ENCODE measurements at regions not wholly inside any gene's neighbourhood (a gene's known extent, or its start where the extent isn't known, plus 50 kb on each side); places are given as distances from the start of the nearest gene placed in this dataset.
A peak's percentile ranks its signal among the peaks of the same experiment; 100 is the strongest.

DNA sequence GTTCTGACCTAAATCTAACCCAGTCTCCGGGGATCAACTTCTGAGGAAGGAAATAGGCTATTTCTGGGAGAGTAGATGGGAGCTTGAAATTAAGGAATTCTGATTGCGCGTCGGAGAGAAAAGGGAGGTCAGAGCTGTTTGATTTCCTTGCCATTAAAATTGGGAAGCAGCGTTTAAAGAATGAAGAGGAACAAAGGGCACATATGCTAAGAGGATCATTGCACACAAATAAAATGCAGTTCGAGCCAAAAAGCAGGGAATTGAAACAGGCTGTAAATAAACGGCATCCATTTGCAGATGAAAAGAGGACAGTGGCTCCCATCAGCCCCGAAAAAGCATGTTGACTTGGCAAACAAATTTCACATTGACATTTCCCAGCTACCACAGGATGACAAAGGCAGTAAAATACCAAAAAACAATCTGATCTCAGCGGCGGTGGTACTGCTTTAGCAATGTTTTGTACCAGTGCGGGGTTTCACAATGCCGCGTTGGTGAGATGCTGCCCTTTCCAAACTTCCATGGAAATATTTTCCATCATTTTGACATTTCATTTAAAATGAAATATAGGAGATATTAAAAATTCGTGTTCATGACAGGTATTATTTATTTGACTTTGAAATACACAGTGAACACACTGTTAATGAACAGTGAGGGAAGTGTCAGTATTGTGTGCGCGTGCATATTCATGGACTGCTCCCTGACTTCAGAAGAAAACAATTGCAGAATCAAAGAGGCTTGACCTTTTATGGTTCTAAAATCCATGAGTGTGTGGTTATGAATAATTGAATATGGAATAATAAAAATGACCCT, 108.8 kb downstream of the SQOR start:
- no peak for DNase-seq

DNA sequence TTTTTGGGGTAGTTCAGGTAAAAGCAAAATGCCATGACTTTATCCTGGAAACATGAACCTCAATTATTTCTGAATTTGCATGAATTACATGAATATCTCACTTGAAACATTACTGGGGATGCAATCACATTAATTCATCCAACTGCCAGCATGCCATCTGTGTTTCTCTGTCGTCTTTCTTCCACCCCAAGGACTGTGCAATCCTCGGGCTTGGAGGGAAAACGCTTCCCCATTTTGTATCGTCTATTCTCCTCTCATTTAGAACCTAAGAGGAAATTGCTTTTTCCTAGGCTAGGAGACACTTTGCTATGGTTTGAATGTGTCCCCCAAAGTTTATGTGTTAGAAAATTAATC, 109.4 kb downstream of the SQOR start:
- DNase-seq = no peak

DNA sequence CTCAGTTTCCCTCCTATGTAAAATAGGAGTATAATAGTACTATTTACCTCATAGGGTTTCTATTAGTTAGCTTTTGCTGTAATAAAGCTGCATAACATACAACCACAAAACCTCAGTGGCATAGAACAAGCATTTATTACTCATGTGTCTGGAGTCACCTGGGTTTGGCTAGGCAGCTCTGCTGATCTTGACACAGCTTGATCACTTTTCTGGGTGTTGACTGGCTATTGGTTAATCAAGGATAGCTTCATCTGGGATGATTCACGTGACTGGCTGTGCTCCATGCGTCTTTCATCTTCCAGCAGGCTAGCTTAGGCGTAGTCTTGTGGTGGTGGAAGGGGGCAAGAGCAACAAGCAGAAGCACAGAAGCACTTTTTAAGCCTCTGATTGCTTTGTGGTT, 112.6 kb downstream of the SQOR start:
- DNase-seq = no peak

DNA sequence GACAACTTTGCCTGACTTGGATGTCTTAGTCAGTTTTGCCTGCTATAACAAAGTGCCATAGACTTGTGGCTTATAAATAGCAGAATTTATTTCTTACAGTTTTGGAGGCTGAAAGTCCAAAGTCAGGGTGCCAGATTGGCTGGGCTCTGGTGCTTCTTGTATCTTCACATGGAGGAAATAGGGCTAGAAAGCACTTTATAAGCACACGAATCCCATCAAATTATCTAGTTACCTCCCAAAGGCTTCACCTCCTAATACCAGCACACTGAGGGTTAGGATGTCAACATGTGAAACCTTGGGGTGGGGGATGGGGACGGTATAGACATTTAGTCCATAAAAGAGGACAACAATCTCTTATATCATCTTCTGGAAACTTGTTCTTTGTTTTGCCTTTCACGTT, 116.8 kb downstream of the SQOR start:
- DNase-seq = no peak

DNA sequence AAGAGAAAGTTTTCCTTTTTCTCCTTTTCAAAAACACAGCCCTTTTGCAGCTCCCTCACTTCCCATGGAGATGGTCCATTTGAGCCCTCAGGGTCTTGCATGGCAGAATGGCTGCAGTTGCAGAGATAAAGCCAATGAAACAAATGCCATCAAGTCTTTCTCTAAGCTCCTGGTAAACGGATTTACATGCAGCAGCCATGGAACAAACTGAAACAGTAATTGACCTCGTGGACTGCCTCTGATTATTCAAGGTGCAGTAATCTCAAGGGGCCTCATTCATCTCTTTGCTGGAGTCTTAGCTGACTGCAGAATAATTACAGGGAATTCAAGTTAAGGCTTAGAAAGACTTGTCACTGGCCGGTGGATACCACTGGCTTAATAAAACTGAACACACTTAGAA, 125.1 kb downstream of the SQOR start:
- no peak for DNase-seq

DNA sequence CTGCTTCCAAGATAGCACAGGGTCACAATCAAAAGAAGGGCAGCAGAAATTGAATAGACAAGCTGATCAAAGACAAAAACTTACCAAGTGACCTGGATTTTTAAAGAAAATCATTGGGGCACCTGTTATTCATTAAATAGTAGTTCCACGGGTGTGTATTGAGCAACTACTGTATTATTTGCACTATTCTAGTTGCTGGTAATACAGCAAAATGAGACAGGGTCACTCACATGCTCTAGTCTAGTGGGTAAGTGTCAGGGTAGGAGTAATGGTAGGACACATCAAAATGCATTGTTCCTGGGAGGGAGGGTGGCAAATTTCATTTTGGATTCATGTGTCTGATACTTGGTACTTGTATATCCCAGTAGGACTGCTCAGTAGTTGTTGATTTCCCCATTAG, 127.9 kb downstream of the SQOR start:
- no peak for DNase-seq

DNA sequence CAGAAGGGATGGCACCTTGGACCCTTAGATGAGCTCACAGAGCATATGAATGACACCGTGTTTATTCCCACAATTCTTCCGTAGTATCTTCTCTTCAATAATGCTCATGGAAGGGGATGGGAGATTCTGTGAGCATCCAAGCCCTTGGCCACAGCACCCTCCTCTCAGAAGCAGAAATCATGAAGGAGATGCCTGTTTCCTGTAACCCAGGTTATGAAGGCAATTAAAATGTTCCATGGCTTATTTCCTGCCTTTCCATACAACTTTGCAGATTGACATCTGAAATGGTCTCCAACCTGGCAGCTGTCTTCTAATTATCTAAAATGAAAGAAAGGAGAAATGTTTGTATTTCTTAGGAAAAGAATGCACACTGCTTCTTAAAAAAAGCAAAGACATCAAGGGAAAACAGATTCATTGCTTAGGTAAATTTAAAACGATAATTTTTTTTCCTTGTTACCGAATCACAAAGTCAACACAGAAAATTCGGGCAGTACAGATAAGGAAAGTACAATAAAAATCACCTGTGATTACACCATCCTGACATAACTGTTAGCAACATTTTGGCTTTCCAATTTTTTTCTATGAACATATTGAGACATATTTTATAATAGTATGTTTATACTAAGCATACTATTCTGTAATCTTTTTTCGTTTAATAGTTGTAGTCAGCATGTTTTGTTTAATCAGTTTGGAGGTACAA, 128.5 kb downstream of the SQOR start:
- no peak for DNase-seq

DNA sequence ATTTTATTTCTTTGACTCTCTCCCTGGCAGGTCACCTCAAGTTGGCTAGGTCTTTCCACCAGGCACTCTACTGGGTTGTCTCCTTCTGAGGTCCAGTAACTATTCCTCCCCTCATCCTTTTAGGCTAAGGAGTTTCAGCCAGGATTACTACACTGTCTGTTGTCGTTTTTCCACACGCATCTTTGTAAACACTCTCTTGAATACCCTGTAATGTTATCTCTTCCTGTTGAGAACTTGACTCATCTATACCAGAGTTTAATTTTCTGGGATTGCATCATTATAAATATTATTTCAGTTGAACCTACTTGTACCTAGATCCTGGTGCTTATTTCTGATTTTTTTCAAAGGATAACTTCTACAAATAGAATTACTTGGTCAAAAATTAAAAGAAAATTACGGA, 138.3 kb downstream of the SQOR start:
- no peak for DNase-seq

DNA sequence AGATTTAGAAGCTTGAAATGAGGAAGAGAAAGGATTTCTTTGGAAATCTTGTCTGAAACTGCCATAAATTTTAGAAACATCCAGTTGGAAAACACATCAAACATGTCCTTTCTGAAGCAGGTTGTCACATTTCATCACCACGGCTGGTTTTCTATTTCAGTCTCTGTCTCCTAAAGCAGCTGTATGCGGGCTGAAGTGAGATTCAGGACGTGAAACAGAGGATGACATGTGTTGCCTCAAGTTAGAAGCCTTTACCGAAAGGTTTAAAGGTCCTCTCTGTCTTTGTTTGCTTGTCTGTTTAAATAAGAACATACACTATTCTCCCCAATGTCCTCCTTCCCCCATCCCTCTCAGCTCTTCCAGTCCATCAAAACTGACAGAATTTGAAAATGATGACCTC, 141.9 kb downstream of the SQOR start:
- no peak for DNase-seq

DNA sequence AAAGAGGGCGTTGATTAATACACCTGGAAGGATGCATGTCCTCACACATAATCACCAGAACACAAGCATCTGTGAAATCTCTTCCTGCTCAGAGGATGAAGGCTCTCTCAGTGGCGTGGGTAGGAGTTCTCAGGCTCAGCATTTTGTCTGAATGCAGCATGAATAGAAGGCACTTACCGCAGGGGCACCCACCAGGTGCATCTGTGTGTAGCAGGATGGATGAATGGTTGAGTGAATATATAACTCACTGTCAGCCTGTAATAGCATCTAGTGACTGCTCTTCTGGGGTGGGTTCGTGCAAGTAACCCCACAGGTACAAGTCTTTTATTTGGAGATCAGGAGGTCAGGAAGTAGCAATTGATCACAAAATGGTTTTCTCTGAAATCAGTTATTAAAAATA, 143.0 kb downstream of the SQOR start:
- no peak for DNase-seq

DNA sequence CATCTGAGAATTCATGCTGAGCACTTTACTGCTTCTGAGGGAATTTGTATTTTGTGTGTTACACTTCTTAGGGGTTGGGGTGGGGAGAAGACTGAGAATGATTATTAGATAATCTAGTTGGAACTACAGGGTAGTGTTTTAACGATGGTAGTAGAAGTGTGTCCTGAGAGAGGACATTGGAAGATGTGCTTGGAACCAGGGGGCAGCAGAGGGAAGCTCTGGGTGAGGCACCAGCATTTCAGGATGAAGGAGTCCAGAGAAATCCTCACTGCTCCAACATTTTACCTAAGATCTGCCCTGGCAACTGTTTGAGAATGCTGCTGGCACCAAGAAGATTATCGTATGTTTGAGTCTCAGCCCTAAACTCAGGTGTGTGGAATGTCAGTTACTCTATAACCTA, 145.5 kb downstream of the SQOR start:
- no peak for DNase-seq

DNA sequence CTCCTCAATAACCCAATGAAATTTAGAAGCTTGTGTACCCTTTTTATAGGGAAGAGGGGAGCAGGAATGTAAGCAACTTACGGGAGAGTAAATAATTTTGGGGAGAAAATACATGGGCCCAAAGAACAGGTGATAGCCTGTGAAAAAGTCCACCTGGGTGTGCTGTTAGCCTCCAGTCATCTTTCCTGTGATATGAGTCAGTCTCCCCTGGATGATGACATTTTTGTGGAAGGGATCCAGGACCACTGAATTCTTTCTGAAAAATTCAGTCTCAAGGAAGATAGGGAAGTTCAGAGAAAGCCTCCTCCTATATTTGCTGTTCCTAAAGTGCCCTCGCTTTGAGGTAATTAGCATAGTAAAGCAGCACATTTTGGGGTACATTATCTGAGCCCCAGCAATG, 149.8 kb downstream of the SQOR start:
- no peak for DNase-seq

DNA sequence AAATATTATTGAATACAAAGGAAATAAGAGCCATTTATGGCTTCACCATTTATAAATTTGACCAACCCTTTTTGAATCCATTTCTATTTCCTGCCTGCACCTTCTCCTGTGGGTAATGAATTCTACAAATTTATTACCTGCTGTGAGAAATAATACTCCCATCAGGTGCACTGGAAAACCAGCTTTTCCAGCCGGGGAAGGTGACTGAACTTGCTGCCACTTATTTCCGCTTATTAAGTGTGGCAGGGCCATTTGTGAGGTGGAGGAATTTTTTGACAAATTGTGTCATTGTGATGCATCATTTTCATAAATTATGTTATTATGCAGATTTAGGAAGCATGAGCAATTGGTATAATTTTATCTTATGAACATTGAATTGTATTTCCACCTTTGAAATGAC, 151.1 kb downstream of the SQOR start:
- DNase-seq = no peak

DNA sequence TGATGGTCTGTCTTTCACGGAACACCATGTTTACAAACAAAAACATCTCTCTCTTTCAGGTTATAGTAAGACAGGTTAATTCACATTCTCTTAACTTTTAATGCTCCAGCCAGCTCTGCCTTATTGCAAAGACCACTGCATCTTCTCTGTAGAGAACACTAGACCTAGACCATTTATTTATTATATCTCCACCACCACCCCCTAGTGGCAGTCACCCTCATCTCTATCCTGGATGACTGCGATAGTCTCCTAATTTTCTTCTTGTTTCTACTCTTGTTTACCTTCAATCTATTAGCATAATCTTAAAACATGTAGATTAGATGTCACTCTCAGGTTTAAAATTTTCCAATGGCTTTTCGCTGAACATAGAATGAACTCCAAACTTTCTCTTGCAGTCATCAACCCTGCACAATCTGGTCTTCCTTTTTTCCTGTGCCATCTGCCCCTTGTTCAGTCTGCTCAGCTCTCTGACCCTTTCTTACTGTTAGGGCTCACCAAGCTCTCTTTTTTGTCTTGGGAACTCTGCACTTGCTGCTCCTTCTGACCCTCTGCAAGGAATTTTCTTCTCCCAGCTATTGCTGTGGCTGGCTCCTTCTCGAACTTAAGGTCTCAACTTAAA, 155.6 kb downstream of the SQOR start:
- DNase-seq = no peak

DNA sequence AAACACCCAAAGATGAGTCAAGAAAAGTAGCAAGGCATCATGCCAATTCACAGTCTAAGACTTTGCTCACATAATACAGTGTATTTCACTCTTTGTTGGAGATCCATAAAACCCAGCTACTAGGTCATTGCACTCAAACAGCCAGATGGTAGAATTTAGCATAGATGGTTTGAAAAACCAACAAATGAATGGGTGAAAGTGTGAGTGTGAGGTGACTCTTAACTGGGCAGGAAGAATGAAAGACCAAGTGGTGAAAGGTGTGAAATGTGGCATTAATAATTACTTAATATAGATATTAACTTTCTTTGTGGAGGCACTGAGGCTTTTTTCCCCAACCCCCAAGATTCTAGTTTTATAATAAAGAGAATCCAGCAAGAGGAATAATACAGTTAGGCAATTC, 159.5 kb downstream of the SQOR start:
- DNase-seq = no peak

DNA sequence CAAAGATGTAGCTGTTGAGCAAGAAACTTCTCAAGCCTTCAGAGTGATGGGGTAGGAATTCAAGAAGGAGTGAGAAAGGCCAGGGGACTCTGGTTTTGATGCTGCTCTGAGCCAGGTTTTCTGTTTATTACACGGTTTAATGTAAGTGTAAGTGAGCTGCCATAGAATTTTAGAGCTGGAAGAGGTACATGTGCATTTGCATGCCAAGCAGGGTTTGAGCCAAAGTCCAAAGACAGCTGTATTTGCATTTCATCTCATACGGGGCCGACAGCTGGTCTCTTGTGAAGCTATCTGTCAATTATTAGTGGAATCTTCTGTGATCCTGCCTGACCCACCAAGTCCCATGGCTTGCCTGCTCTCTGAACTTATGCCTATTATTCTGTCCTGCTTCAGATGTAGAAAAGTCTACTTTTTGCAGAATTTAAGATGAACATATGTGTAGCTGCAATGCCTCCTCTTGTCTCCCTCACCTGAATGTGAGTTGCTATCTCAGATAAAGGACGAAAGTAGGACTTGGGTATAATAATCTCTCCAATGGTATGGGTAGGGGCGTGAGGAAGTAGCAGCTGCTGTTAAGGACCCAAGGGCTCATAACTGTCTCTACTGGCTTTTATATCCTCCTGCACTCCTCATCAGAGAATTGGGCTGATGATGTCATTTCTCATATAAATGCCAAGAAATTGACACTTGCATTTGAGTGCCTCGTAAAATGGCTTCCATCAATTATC, 160.0 kb downstream of the SQOR start:
- DNase-seq = no peak

DNA sequence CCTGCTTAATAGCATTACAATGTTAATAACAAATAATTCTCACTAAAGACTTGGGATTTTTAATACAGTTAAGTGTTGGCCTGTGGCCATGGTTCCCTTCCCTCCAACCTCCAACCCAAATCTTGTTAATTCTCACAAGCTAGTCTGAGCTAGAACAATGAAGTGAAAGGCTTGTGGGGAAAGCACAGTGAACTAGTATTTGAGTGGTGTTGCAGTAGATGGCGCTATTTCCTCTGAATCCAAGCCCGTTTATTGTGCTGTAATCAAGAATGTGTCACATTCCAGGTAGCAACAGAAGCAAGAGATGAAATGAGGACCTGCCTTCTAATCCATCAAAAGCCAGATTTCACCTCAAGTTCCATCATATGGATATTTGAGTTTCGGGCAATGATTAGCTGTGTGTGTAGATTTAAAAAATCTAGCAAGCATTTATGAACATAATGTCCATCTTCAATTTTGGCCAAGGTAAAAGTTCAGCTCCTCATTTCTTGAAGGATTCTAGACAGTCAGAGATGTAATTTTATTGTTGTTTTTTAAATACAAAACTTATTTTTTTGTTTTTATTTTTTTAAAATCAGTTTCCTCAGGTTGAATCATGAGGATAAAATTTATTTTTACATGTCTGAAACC, 160.7 kb downstream of the SQOR start:
- DNase-seq = peak; percentile 39

DNA sequence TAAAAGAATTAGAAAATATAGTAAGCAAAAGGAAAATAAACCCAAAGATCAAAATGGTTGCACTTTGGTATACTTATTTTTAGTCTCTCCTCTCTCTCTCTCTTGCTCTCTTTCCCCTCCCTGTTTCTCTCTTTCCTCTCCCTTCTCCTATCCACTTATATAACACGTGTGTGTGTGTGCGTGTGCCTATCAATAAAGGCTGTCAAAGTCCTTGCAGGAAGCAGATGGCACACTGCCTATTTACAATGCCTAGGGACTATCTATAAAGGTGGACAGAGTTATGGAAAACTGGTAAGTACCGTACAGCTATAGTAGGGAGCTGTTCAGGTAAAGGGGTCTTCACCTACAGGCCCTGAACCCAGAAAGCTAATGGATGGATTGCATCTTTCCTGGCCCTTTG, 161.6 kb downstream of the SQOR start:
- no peak for DNase-seq

DNA sequence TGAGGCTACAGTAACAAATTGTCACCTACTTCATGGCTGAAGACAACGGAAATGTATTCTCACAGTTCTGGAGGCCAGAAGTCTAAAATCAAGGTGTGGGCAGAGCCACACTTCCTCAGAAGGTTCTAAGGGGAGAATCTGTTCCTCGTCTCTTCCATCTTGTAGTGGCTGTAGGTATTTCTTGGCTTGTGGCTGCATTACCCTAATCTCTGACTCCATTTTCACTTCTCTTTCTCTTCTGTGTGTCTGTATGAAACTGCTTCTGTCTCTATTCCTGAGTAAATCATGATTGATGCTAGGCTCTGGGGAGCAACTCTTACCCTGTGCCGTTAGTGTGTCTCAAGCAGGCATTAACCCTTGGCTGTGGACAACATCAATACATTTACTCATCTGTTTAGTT, 164.7 kb downstream of the SQOR start:
- no peak for DNase-seq

DNA sequence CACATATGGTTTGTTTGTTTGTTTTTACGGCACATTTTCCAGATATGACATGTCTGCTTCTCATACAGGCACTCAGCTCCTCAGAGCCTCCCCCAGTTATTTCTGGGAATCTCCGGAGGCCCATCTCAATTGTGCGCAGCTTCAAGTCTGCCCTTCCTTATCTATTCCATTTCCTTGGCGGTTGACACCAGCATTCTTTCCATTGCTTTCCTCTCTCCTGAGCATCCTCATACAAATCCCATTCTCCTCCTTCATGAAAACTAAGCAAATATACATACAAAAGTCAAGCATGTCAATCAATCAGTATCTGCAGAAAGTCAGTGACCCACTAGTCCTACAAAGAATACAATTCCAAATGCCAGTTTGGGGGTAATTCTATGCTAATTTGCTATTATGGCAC, 166.7 kb downstream of the SQOR start:
- DNase-seq = no peak

DNA sequence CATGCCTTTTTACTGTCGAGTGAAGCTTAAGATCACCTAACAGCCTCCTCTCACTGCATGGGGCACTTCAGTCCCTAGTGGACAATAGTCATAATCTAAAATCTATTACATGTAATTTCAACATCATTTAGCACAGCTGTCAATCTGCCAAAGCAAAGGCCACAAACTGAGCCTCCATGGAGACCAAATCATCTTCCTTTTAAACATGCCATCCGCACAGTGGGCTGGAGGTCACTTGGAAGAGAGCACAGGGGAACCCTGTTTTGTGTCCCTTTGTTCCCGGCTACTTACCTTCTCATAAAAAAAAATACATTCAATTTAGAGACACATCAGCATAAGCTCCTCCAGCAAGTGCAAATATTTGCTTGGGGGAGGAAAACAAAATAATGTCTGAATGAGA, 167.3 kb downstream of the SQOR start:
- DNase-seq = peak; percentile 39

DNA sequence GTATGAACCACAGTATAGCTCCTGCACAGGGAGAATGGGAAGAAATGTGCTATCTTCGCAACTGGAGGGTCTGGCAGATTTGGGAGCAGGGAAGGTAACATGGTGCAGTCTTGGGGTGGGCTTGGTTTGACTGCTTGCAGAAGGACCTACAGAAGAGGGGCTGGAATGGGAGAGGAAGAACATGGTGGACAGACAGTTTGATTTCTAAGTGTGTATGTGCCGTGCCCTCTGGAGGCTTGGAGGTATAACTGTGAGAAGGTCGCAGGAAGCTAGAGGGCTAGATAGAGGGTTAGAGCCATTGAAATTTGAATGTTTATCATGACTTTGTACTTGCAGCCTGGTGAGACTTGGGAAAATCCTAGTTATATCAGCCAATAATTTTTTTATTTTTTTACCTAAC, 169.2 kb downstream of the SQOR start:
- no peak for DNase-seq

DNA sequence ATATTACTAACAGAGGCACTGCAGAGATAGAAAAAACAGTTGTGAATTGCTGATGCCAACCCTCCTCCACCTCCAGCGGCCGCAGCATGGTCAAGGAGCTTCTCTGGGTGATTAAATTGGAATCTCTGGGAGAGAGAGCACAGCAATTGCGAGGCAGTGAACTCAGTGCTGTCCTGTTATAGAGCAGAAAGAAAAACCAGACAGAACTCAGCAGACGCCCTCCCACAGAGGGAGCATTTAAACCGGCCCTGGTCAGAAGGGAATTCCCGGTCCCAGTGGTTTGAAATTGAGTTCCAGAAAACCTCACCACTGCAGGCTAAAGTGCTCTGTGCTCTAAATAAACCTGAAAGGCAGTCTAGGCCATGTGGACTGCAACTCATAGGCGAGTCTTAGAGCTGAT, 175.4 kb downstream of the SQOR start:
- no peak for DNase-seq
